Glomerular visceral epithelial cell (primary cell): ENCODE measurements at regions not wholly inside any gene's neighbourhood (a gene's known extent, or its start where the extent isn't known, plus 50 kb on each side); places are given as distances from the start of the nearest gene placed in this dataset.
A peak's percentile ranks its signal among the peaks of the same experiment; 100 is the strongest.
"Not testable (repeated sequence)": the region's sequence is repeated elsewhere in the genome, so short reads cannot be mapped to it uniquely, and the experiment has no call there.

Experiments
- DNase-seq: peaks from one replicate; pipeline ENCODE4 v3.0.0-alpha.2; 2016; ENCODE audit errors: extremely low spot score

DNA sequence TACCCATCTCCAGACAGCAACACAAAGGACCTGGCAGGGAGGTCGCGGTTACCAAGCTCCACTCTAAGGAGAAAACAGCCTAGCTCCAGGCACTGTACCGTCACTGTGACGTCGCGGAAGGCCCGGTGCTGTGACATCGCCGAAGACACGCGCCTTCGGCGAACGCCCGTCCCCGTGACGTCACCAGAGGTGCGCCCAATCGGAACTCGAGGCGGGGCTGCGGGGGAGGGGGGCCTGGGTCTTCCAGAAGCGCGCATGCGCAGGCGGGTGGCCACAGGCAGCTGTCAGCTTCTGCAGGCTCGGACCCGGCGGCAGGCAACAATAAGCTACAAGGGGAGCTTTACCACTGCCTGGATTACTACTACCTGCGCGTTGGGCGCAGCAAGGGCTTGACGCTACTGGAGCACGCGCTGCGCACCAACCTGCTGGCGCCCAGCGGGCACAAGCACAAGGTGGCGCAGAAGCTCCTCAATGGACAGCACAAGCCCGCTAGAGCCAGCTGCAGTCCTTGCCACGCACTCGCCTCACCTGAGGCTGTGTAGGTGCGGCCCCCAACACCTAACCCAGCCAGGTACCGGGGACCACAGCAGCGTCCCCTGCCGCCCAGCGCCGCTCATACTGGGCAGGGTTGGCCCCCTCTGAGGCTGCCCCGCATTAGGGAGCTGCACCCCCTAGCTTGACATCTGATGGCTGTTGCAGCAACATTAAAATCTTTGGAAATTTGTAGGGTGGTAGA is 208.4 kb downstream of the TPST1 start:
- DNase-seq: peak; percentile 50

DNA sequence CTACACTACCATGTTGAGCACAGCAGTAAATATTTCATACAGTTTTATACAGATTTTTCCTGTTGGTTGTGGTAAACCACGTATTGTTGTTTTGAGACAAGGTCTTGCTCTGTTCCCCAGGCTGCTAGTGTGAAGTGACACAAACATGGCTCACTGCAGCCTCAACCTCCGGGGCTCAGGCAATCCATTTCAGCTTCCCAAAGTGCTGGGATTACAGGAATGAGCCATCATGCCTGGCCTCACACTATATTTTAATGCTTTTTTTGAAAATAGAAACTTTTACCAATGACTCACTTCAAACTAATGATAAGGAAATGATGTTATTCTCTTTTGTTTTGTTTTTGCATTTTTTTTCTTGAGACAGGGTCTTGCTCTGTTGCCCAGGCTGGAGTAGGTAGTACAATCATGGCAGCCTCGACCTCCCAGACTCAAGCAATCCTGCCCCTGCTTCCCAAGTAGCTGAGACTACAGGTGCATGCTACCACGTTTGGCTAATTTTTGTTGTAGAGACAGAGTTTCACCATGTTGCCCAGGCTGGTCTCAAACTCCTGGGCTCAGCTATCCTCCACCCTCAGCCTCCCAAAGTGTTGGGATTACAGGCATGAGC is 210.6 kb downstream of the TPST1 start:
- DNase-seq: no peak

DNA sequence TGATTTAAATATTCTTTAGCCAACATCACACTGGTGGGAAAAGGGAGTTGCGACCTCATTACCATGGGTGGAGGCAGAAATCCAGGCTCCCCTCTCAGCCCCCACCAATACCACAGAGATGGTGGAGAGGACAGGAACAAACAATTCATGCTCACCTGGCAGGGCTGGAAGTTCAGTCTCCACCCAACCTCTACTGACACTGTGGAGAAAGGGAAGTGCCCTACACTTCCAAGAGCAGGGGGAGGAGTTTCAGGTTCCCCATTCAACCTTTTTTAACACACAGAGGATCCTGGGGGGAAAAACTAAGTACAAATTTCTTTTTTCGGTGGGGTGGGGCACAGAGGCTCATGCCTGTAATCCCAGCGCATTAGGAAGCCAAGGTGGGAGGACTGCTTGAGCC is 210.1 kb upstream of the KCTD7 start:
- no peak for DNase-seq

DNA sequence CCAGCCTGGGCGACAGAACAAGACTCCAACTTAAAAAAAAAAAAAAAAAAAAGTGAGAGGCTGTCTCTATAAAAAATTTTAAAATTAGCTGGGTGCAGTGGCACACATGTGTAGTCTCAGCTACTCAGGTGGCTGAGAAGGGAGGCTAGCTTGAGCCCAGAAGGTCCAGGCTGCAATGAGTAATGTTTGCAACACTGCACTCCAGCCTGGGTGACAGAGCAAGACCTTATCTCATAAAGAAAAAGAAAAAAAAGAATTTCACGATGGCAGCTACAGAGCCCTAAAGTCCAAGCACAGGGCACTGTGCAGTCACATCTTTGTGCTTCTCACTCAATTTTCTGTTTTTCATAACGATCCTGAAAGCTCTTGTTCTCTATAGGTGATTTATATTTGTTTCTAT is 209.5 kb upstream of the KCTD7 start:
- DNase-seq: no peak

DNA sequence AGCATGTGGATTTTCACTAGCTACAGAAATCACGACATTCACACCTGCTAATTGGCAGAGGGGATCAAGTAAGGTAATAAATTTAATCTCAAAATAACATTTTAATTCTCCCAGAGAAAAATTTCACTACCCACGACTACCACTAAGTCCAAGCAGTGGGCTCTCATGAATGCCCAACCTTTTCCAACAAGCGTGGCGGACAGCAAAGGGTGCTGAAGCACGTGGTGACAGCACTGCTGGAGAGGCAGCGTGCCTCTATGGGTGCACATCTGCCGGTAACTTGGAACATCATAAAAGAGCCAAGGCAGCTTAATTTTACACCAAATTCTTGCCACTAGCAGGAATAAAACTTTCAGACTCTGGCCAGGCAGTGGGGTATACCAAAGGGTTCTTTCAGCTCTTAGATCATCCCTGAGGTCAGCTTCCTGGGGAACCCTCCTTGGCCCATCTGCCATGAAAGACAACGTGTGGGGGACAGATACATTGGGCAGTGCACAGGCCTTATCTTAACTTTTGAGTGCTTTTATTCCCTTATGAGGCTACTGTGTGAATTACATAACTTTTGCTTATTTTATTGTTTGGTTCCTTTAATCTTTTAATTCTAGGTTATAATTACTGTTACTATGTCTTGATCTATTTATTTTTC is 206.7 kb upstream of the KCTD7 start:
- no peak for DNase-seq

DNA sequence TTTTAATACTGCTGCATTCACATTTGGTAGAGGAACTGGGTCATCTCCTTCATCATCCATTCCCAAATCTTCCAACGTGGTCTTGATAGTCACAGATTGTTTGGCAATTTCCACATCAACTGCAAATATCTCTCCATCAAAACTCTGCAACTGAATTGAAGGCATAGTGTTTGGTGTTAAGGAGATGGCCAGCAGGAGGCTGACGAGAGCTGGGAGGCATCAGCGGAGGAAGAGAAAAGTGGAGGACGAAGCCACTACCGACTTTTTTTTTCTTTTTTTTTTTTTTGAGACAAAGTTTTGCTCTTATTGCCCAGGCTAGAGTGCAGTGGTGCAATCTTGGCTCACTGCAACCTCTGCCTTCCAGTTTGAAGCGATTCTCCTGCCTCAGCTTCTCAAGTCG is 205.0 kb upstream of the KCTD7 start:
- DNase-seq: no peak

DNA sequence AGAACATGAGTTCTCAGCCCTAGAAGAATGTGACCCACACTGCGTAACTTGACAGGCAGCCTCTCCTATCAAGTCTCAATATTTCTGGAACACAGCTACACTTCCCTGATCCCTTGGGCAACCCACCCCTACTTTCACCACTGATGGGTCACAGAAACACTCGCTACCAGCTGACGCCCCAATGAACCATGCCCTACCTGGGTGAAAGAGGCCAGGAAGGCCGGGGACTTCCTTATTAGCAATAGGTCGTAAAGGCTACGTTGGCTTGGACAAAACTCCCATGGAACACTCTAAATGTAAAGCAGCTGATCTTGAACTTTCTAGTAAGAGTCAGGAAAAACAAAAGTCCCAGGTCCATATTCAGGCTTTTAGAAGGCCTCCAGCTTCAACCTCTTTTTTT is 202.3 kb upstream of the KCTD7 start:
- no peak for DNase-seq

DNA sequence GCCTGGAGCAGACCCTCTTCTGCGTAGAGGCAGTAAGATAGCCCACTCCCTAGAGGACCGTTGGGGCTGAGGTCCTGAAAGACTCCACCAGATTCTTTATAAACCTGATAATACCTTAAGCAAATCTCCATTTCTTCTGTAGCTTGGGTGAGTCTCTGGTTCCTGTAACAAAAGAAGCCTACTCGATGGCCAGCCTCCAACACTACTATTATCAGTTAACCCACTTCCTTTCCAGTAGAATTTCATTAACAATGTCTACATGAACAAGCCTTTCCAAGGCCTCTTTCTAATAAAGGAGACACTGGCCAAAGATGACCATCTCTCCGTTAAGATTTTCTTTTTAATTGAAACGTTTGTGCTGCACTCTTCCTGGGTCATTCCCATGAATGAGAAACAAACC is 201.7 kb upstream of the KCTD7 start:
- DNase-seq: no peak

DNA sequence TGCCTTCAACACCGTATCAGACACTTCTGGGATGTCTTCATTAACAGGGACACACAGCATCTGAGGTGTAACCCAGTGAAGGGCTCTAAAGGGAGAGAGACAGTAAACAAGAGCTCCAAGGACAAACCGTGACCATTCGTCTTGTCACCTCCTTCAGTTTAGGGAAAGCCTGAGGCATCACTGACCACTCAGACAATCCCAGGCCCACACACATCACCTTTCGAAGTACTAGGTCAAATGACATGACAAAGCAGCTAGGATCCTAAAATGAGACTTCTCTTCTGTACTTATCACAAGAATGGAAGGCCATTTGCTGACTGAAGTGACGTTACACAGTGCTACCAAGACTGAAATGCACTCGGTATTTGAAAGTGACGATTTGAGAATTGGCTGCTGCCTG is 200.7 kb upstream of the KCTD7 start:
- no peak for DNase-seq

DNA sequence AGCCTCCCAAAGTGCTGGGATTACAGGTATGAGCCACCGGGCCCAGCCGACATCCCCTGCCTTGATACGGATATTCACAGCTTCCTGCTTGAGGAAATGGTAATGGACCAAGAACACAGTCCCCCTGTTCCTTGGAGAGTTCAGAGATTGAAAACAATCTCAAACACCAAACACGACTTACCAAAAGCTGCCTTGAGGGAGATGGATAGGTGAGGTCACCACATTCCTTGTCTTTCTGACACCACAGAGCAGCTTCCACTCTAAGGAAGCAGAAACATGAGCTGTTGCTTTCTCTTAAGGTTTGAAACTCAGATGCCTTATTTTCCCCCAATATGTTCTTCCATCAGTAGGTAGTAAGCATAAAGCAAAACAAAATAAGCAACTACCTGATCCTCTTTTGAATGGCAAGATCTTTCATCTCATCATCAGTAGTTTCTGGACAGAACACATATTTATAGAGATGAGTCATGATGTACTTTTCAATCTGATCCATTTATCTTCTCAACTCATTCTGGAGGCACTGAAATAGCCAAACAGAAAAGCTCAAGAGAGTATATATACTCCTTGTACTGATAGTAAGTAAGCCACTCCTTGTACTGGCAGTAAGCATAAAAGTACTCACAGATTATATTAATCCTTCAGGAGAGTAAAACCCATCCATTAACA is 199.1 kb upstream of the KCTD7 start:
- no peak for DNase-seq

DNA sequence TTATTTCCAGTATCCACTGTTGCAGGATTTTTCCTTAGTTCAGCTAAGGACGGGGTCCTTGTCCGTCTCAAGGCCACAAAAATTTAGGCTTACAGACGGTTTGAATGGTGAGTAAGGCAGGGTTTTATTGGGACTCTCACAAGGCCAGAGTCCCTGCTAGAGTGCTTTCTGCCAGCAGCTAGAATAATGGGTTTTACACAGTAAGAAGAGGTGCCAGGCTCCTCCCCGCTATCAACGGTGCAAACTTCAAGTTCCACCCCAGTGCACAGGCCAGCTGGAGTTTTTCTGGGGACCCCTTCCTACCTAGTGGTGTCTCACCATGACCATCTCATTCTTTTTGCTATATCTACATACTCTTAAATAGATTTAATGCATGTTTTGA is 198.5 kb upstream of the KCTD7 start:
- no peak for DNase-seq

DNA sequence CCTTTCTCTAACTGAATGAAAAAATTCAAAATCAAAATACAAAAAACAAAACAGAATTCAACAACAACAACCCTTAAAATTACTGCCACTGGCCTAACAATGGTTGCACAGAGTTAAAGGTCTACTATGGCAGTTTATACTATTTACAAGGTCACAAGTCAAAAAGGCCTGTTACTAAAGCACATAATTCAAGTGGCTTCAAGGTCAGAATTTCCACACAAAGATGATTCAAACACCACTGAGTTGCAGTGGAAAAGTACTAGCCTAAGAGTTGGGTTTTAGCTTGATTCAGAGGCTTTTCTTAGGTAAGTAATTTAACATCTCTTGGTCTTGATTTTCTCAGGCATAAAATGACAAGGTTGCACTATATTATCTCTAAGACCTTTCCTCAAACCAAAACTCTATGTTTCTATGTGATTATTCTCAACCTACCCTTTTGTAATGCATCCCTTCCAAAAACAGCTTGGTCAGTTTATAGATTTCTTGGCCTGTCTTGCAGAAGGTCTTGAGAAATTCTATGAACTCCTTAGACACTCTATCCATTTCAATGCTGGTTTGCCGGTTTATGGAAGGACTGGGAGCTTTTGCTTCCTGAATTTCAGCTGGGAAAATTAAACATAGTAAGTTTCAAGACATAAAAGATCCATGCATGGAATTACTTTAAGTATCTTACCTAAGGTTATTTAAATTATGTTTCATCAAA is 189.8 kb upstream of the KCTD7 start:
- DNase-seq: not testable (repeated sequence)

DNA sequence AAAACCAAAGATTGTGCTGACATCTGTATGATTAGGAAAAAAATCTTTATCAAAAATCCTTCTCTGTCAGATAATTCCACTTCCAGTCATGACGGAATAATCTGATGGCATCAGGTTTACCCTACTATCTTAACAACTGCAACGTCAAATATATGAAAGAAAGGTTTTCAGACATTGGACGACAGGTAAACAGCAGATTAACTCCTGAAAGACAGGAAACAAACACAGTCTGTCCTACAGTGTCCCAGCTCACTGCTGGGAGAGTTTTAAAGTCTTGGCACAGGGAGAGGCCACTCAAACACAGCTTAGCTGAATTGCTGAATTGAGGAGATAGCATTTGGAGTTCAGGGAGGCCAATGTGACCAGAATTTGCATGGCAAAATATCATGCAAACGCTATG is 186.3 kb upstream of the KCTD7 start:
- DNase-seq: no peak

DNA sequence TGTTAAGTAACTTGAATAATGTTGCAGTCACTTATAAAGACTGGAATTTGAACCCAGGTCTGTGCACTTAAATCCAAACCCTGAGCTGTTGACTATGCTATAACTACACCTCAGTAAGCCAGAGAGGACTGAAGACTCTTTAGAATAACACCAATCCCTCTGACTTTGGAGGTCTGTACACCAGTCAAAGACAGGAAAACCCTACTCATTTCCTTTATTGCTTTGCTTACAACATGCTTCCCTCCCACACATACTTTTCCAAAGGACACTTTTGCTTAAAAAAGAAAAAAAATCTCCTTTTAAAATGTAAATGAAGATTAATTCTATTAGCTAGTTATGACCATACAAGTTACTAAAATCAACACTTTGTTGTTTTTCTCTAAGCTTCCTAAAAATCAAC is 184.7 kb upstream of the KCTD7 start:
- no peak for DNase-seq

DNA sequence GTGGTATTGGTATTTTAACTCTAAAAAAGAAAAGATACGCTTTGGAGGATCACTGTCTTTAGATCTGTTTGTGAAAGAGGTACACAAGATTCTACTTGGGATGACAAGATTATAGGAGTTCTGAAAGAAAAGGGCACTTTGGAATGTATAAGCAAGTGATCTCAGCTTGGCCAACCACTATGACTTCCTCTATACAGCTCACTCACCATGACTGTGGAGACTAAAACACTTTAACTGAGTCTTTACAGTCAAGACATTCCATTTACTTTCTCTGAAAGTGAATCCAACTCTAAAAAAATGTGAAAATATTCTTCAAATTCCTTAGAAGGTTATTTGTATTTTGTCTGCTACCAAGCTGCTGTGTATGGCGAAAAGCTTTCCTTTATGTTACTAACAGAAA is 181.7 kb upstream of the KCTD7 start:
- DNase-seq: not testable (repeated sequence)

DNA sequence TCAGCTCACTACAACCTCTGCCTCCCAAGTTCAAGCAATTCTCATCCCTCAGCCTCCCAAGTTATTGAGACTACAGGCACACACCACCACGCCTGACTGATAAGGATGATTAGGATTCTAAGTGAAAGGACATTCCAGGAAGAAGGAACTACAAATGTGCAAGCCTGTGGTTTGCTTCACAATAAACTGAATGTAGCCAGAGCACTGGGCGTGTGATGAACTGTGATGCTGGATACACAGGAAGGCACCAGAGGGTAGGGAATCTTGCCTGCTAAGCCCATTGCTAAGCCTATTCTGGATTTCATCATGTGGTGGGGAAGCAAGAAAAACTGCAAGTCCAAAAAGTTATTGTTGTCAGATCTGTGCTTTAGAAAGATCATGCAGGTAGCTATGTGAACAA is 177.9 kb upstream of the KCTD7 start:
- DNase-seq: not testable (repeated sequence)

DNA sequence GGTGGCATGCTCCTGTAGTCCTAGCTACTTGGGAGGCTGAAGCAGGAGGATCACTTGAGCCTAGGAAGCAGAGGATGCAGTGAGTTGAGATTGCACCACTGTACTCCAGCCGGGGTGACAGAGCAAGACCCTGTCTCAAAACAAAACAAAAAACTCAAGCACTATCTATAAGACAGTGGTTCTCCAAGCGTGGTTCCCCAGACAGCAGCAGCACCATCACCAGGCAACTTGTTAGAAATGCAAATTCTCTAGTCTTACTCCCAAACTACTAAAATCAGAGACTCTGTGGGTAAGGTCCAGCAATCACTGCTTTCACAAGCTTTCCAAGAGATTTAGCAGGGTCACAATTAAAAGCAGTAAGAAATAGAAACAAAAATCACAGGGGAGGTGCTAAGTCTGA is 177.0 kb upstream of the KCTD7 start:
- DNase-seq: not testable (repeated sequence)

DNA sequence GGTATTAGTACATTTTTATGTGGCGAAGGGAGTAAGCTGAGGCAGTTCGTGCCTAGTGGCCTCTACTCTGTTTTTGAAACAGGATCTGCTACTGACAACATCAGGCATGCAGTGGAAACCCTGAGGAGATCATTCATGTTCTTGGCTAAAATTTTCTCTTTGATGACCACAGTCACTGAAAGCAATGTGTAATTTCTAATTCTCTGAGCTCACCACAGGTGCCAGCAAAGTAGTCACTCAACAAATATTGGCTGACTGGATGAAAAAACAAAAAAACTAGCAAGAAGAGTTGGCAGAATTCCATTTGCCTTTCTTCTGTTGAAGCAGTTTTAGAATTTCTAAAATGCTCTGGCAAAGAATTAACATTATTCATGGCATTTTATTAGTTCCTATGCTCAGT is 176.5 kb upstream of the KCTD7 start:
- no peak for DNase-seq

DNA sequence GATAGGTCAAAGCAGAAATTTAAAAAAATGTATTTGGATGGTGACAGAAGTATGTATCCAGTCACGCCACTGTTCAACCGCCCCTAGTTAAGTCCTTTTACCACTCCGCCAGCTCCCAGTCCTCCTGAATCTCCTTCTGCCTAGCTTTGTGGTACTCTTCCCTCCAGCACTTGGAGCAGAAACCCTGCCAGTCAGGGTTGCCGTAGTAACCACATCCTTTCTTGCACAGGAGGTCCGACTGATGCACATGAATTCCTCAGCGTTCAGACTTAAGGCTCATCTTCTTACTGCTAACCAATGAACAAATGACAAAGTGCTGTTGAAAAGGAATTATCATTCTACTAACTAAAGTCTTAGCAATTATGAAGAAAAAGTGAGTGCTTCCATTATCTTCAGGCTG is 175.3 kb upstream of the KCTD7 start:
- DNase-seq: no peak

DNA sequence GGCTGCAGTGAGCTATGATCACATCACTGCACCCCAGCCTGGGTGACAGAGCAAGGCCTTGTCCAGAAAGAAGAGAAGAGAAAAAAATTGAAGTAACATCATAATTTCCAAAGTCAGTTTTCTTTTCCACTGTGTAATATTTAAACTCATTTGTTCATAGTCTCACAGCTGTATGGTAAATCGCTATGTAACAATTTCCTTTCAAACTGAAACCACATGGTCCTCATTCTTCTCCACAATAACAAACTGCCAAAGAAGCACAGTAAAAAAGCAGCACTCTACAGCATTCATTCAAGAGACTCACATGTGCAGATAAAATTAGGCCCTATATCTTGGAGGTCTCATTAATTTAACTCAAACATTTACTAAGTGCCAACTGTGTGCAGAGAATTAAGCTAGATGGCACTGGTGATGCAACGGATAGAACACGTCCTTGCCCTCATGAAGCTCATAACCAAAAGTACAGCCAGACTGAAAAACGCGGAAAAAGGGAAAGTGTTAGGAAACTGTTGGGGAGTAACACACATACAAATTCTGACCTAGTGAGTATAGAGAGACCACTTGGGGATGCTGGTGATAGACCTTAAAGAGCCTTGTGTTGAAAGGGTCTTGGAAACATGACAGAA is 174.0 kb upstream of the KCTD7 start:
- no peak for DNase-seq

DNA sequence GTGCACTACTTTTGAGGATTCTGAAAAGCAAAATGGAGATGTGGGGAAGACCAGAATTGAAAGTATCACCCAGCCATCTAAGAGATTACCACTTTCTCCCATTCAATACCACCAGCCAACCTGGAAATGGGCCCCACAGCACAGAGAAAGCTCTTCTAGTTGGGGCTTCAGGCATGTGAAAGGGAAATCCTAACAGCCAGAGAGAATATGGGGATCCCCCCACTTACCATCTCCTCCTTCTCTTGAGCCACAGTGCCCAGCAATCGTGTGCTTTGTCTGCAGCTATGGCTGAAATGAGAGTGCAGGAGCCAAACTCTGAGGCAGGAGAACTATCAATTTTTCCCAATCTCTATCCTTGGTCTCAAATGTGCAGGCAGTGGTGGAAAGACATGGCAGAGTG is 173.2 kb upstream of the KCTD7 start:
- DNase-seq: not testable (repeated sequence)

DNA sequence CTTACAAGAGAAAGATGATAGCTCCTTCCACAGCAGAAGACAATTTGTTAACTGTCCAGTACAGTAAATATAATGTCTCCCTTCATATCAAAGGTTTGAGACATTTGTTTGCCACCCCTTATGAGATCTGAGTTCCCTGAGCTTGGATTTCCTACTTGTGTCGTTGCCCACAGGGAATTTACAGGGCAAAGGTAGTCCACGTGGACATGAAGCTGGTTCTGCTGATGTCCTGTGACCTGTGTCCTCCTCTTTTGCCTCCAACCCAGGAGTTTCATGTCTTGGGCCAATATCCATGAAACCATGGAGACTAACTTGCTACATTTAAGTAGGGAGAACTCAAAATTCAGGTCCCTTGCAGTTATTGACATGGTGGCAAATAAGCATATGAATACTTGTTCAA is 172.2 kb upstream of the KCTD7 start:
- DNase-seq: not testable (repeated sequence)
